Neuronal stem cell (in vitro differentiated cells): ENCODE measurements at regions not wholly inside any gene's neighbourhood (a gene's known extent, or its start where the extent isn't known, plus 50 kb on each side); places are given as distances from the start of the nearest gene placed in this dataset.
"Not testable (repeated sequence)": the region's sequence is repeated elsewhere in the genome, so short reads cannot be mapped to it uniquely, and the experiment has no call there.

ENCODE experiments used
- DNase-seq: peaks from one replicate; pipeline ENCODE4 v3.0.0-alpha.2; 2013; ENCODE audit warnings: low spot score
- H2AFZ ChIP-seq: one replicate; pipeline ENCODE4 v1.6.1; 2013; ENCODE audit warnings: mild to moderate bottlenecking, low read length, inconsistent platforms
- H2AK5ac ChIP-seq: 2 replicates; pipeline ENCODE4 v1.6.1; 2013; ENCODE audit warnings: low read depth, mild to moderate bottlenecking, inconsistent platforms, low read length, moderate library complexity, mixed read lengths
- H2BK120ac ChIP-seq: 2 replicates; pipeline ENCODE4 v1.6.1; 2013; ENCODE audit warnings: low read depth, mild to moderate bottlenecking, inconsistent platforms, low read length, moderate library complexity, mixed read lengths
- H2BK12ac ChIP-seq: one replicate; pipeline ENCODE4 v1.6.1; 2013; ENCODE audit warnings: low read length, inconsistent platforms
- H2BK15ac ChIP-seq: 2 replicates; pipeline ENCODE4 v1.6.1; 2013; ENCODE audit warnings: mild to moderate bottlenecking, low read length, inconsistent platforms, mixed read lengths
- H2BK5ac ChIP-seq: one replicate; pipeline ENCODE4 v1.6.1; 2013; ENCODE audit warnings: inconsistent platforms, mild to moderate bottlenecking, low read length, moderate library complexity
- H3K14ac ChIP-seq: one replicate; pipeline ENCODE4 v1.6.1; 2013; ENCODE audit warnings: low read length, inconsistent platforms
- H3K18ac ChIP-seq: 2 replicates; pipeline ENCODE4 v1.6.1; 2013; ENCODE audit warnings: low read length, inconsistent platforms
- H3K23ac ChIP-seq: 2 replicates; pipeline ENCODE4 v1.6.1; 2013; ENCODE audit warnings: low read depth, mild to moderate bottlenecking, mixed read lengths, low read length, inconsistent platforms; ENCODE audit not compliant: poor library complexity
- H3K27ac ChIP-seq: replicated peaks from 3 replicates; pipeline ENCODE4 v1.5.1; 2013; ENCODE audit warnings: low read length, inconsistent platforms
- H3K27me3 ChIP-seq, 3 experiments: 2 replicates each; pipeline ENCODE4 v1.6.1; 2013; ENCODE audit warnings: low read length in 3 of 3, mild to moderate bottlenecking in 2 of 3, inconsistent platforms in 1 of 3, low read depth in 1 of 3, mixed read lengths in 1 of 3, moderate library complexity in 1 of 3; ENCODE audit not compliant: control insufficient read depth in 3 of 3, insufficient read depth in 3 of 3
- H3K36me3 ChIP-seq, 2 donors: replicated peaks in 1 of 2; 2 replicates each; pipeline ENCODE4 v1.6.1; 2013; ENCODE audit warnings: low read length in 2 of 2; ENCODE audit not compliant: control insufficient read depth in 2 of 2, insufficient read depth in 2 of 2
- H3K4ac ChIP-seq: 2 replicates; pipeline ENCODE4 v1.6.1; 2013; ENCODE audit warnings: inconsistent platforms, mild to moderate bottlenecking, low read length, moderate library complexity
- H3K4me1 ChIP-seq, 2 donors: 1 replicate in 1 of 2; 2 replicates in 1 of 2; pipeline ENCODE4 v1.6.1; 2013; ENCODE audit warnings: low read length in 2 of 2, low read depth in 1 of 2; ENCODE audit not compliant: control insufficient read depth in 2 of 2, insufficient read depth in 1 of 2
- H3K4me2 ChIP-seq: one replicate; pipeline ENCODE4 v1.6.1; 2013; ENCODE audit warnings: mild to moderate bottlenecking, low read length, inconsistent platforms; ENCODE audit not compliant: insufficient read depth, poor library complexity, severe bottlenecking
- H3K4me3 ChIP-seq, 2 donors: 2 replicates each; pipeline ENCODE4 v1.5.1; 2013; ENCODE audit warnings: low read length in 2 of 2, mild to moderate bottlenecking in 2 of 2, inconsistent platforms in 1 of 2, moderate library complexity in 1 of 2
- H3K79me1 ChIP-seq: one replicate; pipeline ENCODE4 v1.6.1; 2013; ENCODE audit warnings: low read depth, mild to moderate bottlenecking, inconsistent platforms, low read length, moderate library complexity
- H3K9ac ChIP-seq: one replicate; pipeline ENCODE4 v1.6.1; 2013; ENCODE audit warnings: mild to moderate bottlenecking, low read depth, low read length, inconsistent platforms; ENCODE audit not compliant: poor library complexity
- H3K9me3 ChIP-seq, 2 donors: replicated peaks in 1 of 2; 2 replicates each; pipeline versions ENCODE3 to v1.6.1; 2013; ENCODE audit warnings: low read length in 2 of 2, mild to moderate bottlenecking in 2 of 2, inconsistent platforms in 1 of 2, low read depth in 1 of 2, mixed read lengths in 1 of 2, moderate library complexity in 1 of 2; ENCODE audit not compliant: control insufficient read depth in 2 of 2, insufficient read depth in 1 of 2
- H4K8ac ChIP-seq: one replicate; pipeline ENCODE4 v1.6.1; 2013; ENCODE audit warnings: low read depth, mild to moderate bottlenecking, inconsistent platforms, low read length, moderate library complexity
- H4K91ac ChIP-seq: one replicate; pipeline ENCODE4 v1.6.1; 2013; ENCODE audit warnings: low read length, low read depth, mild to moderate bottlenecking, inconsistent platforms; ENCODE audit not compliant: poor library complexity
- WGBS, 2 donors: extraction: QIAGEN DNeasy Blood & Tissue Kit; methylation state at CpG; one replicate each; pipeline ENCODE4 v1.1.7; 2013; ENCODE audit warnings: missing lambda C conversion rate in 2 of 2, mixed read lengths in 1 of 2; ENCODE audit not compliant: insufficient read length in 2 of 2, insufficient replicate concordance in 1 of 2; ENCODE audit errors: extremely low coverage in 2 of 2; 5-methylcytosine and 5-hydroxymethylcytosine counted together

DNA sequence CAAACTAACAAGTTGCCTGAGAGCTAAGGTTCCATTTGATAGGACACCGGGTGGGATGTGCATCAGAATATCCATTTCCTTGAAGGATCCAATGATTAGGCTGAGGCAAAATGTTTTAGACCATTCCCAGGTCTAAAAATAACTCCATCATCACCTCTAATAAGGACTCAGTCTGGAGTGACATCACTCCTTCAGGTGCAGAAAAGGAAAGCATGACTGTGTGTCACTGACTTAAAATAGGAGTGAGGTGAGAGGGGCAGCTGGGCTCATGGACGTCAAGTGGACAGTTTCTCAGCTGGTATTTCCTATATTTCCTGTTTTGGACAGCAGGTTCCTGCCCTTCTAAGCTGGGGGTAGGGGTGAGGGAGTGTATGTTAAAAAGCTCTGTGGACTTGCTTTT, 135.9 kb upstream of the PLGLB2 start:
- H2AFZ ChIP-seq, H3K18ac ChIP-seq, H2BK120ac ChIP-seq, H2AK5ac ChIP-seq, H3K14ac ChIP-seq, H2BK15ac ChIP-seq, H3K9me3 ChIP-seq, H3K4me2 ChIP-seq, H3K4me1 ChIP-seq, H4K91ac ChIP-seq, H3K36me3 ChIP-seq, H3K4ac ChIP-seq, H3K9ac ChIP-seq, DNase-seq, H2BK5ac ChIP-seq, H4K8ac ChIP-seq, H3K4me3 ChIP-seq, H3K23ac ChIP-seq, H3K79me1 ChIP-seq, H3K27me3 ChIP-seq, H3K27ac ChIP-seq, H2BK12ac ChIP-seq: not testable (repeated sequence)
- no CpG with 5 or more reads among the region's 2 CpGs for WGBS, 2 donors

DNA sequence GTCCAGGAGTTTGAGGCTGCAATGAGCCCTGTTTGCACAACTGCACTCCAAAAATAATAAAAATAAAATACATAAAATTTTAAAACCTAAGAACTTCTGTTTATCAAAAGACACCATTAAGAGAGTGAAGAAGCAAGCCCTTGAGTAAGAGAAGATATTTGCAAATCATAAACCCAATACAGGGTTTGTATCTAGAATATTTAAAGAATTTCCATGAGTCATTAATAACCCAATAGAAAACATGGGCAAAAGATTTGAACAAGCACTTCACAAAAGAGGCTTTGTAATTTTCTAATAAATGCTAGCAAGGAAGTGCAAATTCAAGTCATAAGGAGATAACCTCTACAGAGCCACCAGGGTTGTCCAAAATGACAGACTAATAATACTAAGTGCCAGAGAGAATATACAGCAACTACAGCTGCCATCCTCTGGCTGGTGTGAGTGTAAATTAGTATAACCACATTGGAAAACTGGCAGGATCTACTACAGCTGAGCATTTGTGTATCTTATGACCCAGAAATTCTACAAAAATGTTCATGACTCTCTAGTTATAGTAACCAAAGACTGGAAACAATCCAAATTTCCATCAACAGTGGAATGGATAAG, 133.0 kb upstream of the PLGLB2 start:
- H3K36me3 ChIP-seq, H2AK5ac ChIP-seq, H3K23ac ChIP-seq, H3K4ac ChIP-seq, H3K9ac ChIP-seq, H2BK12ac ChIP-seq, H3K18ac ChIP-seq, H3K4me1 ChIP-seq, H4K91ac ChIP-seq, H2AFZ ChIP-seq, H3K9me3 ChIP-seq, H3K14ac ChIP-seq, H3K27ac ChIP-seq, H2BK15ac ChIP-seq, H3K27me3 ChIP-seq, H4K8ac ChIP-seq, DNase-seq, H3K79me1 ChIP-seq, H2BK5ac ChIP-seq, H3K4me3 ChIP-seq, H3K4me2 ChIP-seq, H2BK120ac ChIP-seq: not testable (repeated sequence)

DNA sequence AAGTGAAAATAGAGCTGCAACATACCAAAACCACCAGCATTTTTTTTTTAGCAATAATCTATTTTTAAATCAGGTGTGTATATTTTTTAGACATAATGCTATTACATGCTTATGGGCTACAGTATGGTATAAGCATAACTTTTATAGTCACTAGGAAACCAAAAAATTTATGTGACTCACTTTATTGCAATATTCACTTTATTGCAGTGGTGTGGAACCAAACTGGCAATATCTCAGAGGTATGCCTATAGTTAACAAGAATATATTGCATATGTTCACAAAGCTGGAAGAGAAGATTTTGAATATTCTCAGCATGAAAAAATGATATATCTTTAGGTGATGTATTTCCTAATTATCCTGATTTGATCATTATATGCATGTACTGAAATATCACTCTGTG, 128.8 kb upstream of the PLGLB2 start:
- H3K9ac ChIP-seq, H3K36me3 ChIP-seq, H3K18ac ChIP-seq, H4K91ac ChIP-seq, H2BK5ac ChIP-seq, H3K4ac ChIP-seq, H2BK12ac ChIP-seq, H2AFZ ChIP-seq, H3K27me3 ChIP-seq, H3K9me3 ChIP-seq, H2AK5ac ChIP-seq, H3K27ac ChIP-seq, H3K23ac ChIP-seq, H3K4me2 ChIP-seq, H2BK15ac ChIP-seq, H3K4me1 ChIP-seq, H3K14ac ChIP-seq, DNase-seq, H2BK120ac ChIP-seq, H3K4me3 ChIP-seq, H4K8ac ChIP-seq, H3K79me1 ChIP-seq: not testable (repeated sequence)

DNA sequence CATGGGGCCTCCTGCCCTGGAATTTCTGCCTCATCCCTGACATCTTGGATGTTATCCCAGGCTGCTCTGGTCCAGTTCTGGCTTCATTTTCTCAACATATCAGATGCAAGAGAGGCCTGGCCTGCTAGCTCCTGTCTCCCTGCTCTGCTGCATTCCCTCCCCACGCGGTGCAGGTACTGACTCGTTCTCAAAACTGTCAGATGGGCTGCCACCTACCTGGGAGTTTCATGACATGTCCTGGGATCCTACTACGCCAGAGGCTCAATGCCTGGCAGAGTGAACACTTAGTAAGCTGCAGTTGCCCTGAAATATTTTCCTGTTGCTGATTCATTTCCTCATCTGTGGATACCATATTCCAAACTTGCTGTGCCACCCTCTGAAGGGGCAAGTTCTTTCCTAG, 126.7 kb upstream of the PLGLB2 start:
- not testable (repeated sequence) for H2AK5ac ChIP-seq, H2BK120ac ChIP-seq, H3K79me1 ChIP-seq, H3K14ac ChIP-seq, H3K9ac ChIP-seq, H4K91ac ChIP-seq, H2BK5ac ChIP-seq, H4K8ac ChIP-seq, H3K18ac ChIP-seq, H2BK12ac ChIP-seq, H3K27ac ChIP-seq, H3K4me3 ChIP-seq, H3K4me2 ChIP-seq, DNase-seq, H2AFZ ChIP-seq, H3K4ac ChIP-seq, H3K27me3 ChIP-seq, H3K36me3 ChIP-seq, H3K9me3 ChIP-seq, H3K4me1 ChIP-seq, H3K23ac ChIP-seq, H2BK15ac ChIP-seq
- no CpG with 5 or more reads among the region's 4 CpGs for WGBS, 2 donors
